ENCODE measurements at regions not wholly inside any gene's neighbourhood (a gene's known extent, or its start where the extent isn't known, plus 50 kb on each side); places are given as distances from the start of the nearest gene placed in this dataset.

DNA sequence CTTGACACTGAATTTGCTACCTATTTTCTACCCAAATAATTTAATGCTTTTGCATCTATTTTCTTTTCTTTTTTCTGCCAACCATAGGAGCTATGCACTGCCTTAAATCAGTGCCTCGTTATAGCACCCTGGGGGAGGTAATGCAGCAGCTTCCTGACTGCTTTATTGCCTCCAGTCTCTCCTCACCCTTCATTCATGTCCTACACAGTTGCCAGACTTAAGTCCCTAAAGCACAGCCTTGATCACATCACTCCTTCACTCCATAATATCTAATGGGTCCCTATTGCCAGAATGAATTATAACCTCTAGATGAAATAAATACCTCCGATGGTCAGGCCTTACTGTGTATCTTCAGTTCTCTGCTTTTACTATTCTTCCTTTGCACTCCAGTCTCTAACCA, 211.2 kb upstream of the GLRA1 start:
- peaks cover 2% of the 10 kb centered on the region for H3K27me3 Mint-ChIP-seq (ENCODE audit: insufficient read depth, low read depth)
- no peak overlapping the region for H3K27ac ChIP-seq
- H3K4me1 Mint-ChIP-seq: peaks cover 4% of the 10 kb centered on the region
- peaks cover 14% of the 10 kb centered on the region for H3K27me3 ChIP-seq
- H3K36me3 ChIP-seq: no peaks in the 10 kb centered on the region
- H3K27ac Mint-ChIP-seq: no peak overlapping the region
- no peaks in the 10 kb centered on the region for H3F3A ChIP-seq (ENCODE audit: low read depth)
- H3K79me2 ChIP-seq (ENCODE audit: low read depth): no peaks in the 10 kb centered on the region
- H3K9me3 ChIP-seq (ENCODE audit: low read depth): no peaks in the 10 kb centered on the region
- no peaks in the 10 kb centered on the region for H4K20me1 ChIP-seq (ENCODE audit: low read depth)
- H3K4me1 ChIP-seq: no peaks in the 10 kb centered on the region
- no peak overlapping the region for H3K4me3 Mint-ChIP-seq
- no peak overlapping the region for H2AFZ ChIP-seq (replicated peaks)
- H3K4me3 ChIP-seq: no peak overlapping the region
- DNase-seq (ENCODE audit: low spot score): no peak
- H3K36me3 Mint-ChIP-seq: no peaks in the 10 kb centered on the region
- peaks cover 4% of the 10 kb centered on the region for H3K9me3 Mint-ChIP-seq
- H3K4me2 ChIP-seq: no peak overlapping the region
- no peak overlapping the region for H3K9ac ChIP-seq
- TF ChIP-seq EZH2 (IDR thresholded peaks at IDR 0.05) (no peak), EZH2phosphoT487 (IDR thresholded peaks at IDR 0.05) (no peak)
- TF ChIP-seq, protein P1, sequence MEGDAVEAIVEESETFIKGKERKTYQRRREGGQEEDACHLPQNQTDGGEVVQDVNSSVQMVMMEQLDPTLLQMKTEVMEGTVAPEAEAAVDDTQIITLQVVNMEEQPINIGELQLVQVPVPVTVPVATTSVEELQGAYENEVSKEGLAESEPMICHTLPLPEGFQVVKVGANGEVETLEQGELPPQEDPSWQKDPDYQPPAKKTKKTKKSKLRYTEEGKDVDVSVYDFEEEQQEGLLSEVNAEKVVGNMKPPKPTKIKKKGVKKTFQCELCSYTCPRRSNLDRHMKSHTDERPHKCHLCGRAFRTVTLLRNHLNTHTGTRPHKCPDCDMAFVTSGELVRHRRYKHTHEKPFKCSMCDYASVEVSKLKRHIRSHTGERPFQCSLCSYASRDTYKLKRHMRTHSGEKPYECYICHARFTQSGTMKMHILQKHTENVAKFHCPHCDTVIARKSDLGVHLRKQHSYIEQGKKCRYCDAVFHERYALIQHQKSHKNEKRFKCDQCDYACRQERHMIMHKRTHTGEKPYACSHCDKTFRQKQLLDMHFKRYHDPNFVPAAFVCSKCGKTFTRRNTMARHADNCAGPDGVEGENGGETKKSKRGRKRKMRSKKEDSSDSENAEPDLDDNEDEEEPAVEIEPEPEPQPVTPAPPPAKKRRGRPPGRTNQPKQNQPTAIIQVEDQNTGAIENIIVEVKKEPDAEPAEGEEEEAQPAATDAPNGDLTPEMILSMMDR (IDR thresholded peaks at IDR 0.05): no peak

DNA sequence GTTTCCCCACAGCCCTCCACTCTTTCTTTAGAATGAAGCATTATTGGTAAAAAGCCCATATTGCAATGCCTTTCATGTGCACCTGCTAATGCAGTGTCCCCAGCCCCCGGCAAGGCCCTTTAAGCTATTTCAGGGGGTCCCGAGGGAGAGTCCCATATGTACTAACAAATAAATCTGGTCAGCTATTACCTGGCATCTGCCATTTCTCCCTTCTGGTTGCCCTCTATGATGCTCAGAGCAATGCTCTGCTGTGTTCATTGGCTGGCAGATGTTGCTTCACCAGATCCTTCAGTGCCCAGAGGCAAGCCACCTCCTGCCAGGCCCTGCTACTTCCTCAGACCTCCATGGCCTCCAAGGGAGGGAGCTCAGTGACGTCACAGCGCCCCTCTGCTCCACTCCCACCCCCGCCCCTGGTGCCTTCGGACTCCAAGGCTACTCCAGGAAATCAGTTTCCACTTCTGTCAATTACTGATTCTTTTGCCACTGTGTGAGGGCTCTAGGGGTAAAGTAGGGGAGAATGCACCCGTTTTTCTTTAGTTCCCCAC, 201.1 kb upstream of the GLRA1 start:
- Histone ChIP-seq H3K27me3 (no peaks in the 10 kb centered on the region), H3K9me3 (ENCODE audit: low read depth) (no peaks in the 10 kb centered on the region), H4K20me1 (ENCODE audit: low read depth) (no peaks in the 10 kb centered on the region), H3K4me3 (no peak overlapping the region), H3K36me3 (no peaks in the 10 kb centered on the region), H3F3A (ENCODE audit: low read depth) (peaks cover 5% of the 10 kb centered on the region), H3K9ac (no peak overlapping the region), H3K79me2 (ENCODE audit: low read depth) (no peaks in the 10 kb centered on the region), H3K4me1 (peaks cover 14% of the 10 kb centered on the region), H3K4me2 (no peak overlapping the region), H3K27ac (no peak overlapping the region), H2AFZ (replicated peaks) (no peak overlapping the region)
- Mint-ChIP-seq H3K4me1 (peaks cover 32% of the 10 kb centered on the region), H3K4me3 (no peak overlapping the region), H3K9me3 (no peaks in the 10 kb centered on the region), H3K27ac (no peak overlapping the region), H3K36me3 (no peaks in the 10 kb centered on the region), H3K27me3 (ENCODE audit: insufficient read depth, low read depth) (peaks cover 5% of the 10 kb centered on the region)
- TF ChIP-seq EZH2 (IDR thresholded peaks at IDR 0.05) (no peak), EZH2phosphoT487 (IDR thresholded peaks at IDR 0.05) (no peak)
- TF ChIP-seq, protein P1 (IDR thresholded peaks at IDR 0.05): no peak
- no peak for DNase-seq (ENCODE audit: low spot score)

DNA sequence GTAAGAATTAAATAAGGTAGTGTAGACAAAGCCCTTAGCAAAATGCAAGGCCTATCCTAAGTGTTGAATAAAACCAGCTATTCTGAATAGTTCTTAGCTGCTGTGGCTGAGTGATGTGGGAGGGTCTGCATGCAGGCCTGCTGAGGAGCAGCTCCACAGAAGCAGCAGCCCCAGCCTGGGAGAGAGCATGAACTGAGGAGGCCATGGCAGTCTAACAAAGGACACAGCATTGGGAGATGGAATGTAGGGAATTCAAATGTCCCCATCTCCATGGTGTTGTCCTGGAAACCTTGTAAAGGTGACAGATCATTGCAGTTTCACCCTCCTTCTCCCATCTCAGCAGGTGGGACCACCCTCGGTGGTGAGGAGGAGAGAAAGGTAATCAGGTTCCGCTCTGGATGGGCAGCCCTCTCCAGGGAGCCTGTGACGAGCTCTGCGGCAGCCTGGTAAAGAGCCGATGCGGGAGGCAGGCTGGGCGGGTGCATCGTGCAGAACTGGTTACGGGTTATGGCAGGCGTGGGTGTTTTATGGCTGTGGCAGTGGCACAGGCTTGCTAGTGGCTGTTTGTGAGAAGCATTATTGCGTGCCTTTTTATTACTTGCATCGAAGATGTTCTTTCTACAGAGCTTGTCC, 199.9 kb upstream of the GLRA1 start:
- H3K27ac ChIP-seq: no peak overlapping the region
- no peak for TF ChIP-seq EZH2phosphoT487 (IDR thresholded peaks at IDR 0.05)
- no peak for TF ChIP-seq EZH2 (IDR thresholded peaks at IDR 0.05)
- TF ChIP-seq, protein P1 (IDR thresholded peaks at IDR 0.05): no peak
- peak; percentile 26 for DNase-seq (ENCODE audit: low spot score)

More for the DNA sequence above, 199.9 kb upstream of the GLRA1 start:
- H3K36me3 Mint-ChIP-seq: no peaks in the 10 kb centered on the region
- peaks cover 40% of the 10 kb centered on the region for H3K4me1 Mint-ChIP-seq
- Histone ChIP-seq H3K4me2 (no peak overlapping the region), H3K9ac (no peak overlapping the region), H3K36me3 (no peaks in the 10 kb centered on the region), H3K27me3 (no peaks in the 10 kb centered on the region), H3K9me3 (ENCODE audit: low read depth) (no peaks in the 10 kb centered on the region), H3K79me2 (ENCODE audit: low read depth) (no peaks in the 10 kb centered on the region), H2AFZ (replicated peaks) (no peak overlapping the region), H4K20me1 (ENCODE audit: low read depth) (no peaks in the 10 kb centered on the region), H3K4me1 (peaks cover 14% of the 10 kb centered on the region), H3K4me3 (no peak overlapping the region), H3F3A (ENCODE audit: low read depth) (peaks cover 5% of the 10 kb centered on the region)
- no peak overlapping the region for H3K4me3 Mint-ChIP-seq
- peaks cover 10% of the 10 kb centered on the region for H3K27me3 Mint-ChIP-seq (ENCODE audit: insufficient read depth, low read depth)
- no peaks in the 10 kb centered on the region for H3K9me3 Mint-ChIP-seq
- peak overlapping the region; percentile 91 for H3K27ac Mint-ChIP-seq
